NCI-H1417 treated with DMSO at 0.1 percent for 48 hours (cell line): ENCODE measurements at regions not wholly inside any gene's neighbourhood (a gene's known extent, or its start where the extent isn't known, plus 50 kb on each side); places are given as distances from the start of the nearest gene placed in this dataset.

ENCODE experiments used
- DNase-seq: peaks from one replicate; lab custom pipeline; 2025; lab: John Stamatoyannopoulos, UW

DNA sequence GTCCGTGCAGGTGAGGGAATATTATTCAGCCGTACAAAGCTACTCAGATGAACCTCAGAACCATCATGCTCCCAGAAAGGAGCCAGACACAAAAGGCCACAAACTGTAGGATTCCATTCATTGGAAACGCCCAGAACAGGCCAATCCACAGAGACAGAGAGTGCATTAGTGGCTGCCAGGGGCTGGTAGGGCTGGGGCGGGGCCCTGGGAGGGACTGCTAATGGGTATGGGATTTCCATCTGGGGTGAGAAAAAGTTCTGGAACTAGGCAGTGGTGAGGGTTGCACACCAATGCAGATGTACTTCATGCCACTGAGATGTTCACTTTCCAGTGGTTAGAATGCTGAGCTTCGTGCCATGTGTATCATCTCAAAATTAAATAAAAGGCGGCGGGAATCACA is 101.1 kb downstream of the RFLNA start:
- no peak for DNase-seq

DNA sequence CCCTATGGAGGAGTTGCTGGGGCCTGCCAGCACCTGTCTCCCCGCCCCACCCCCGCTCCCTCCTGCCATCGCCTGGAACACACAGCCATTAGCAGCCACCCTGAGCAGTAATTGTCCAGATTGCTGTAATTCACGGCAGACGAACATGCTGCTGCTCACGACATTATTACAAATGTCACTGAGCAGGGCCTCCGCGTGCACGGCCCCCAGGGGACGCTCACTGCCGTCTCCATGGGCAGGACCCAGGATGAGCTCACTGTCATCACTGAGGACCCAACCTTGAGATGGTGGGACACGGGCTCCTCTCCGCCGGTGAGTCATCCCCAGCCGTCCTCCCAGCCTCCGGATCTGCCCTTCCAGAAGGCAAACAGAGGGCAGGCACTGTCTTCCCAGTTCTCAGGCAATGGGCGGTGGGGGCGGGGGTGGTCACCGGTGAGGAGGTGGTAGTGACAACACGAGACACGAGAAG is 100.4 kb downstream of the RFLNA start:
- peak; percentile 73 for DNase-seq

DNA sequence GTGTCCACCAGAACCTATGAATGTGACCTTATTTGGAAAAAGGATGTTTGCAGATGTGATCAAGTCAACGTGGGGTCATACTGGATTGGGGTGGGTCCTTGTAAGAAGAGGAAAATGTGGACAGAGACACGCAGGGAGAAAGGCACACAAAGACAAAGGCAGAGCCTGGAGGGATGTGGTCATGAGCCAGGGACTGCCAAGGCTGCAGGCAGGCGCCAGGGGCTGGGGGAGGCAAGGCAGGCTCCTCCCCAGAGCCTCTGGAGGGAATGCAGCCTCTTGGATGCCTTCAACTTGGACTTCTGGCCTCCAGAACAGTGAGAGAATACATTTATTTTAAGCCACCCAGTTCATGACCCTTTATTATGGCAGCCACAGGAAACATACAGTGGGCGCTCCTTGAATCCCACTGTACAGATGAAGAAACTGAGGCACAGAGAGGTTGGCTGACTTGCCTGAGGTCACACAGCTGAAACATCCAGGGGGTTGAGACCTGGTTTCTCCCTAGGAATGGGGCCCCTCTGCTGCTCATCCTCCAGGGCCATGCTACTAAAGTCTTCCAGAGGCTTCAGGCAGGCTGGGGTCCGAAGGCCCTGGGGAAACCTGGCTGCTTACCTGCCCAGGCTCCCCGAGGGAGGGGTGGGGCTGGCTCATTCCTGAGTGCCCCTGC is 99.7 kb downstream of the RFLNA start:
- DNase-seq: no peak

DNA sequence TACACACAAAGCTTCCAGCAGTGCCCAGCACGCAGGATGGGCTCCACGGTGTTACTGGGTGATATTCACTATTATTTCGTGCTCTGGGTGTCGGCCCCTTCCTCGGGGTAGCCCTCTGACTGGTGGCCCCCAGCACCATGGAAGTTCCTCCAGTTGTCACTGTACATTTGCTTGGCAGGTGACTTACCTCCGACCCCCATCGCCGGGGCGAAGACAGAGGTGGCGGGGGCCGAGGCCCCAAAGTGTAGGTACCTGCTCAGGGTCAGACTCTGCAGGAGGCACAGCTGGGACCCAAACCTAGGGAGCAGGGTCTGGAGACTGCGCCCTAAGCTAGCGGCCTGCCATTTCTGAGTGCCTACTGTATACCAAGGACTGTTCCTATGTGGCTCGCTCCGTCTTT is 98.9 kb downstream of the RFLNA start:
- no peak for DNase-seq

DNA sequence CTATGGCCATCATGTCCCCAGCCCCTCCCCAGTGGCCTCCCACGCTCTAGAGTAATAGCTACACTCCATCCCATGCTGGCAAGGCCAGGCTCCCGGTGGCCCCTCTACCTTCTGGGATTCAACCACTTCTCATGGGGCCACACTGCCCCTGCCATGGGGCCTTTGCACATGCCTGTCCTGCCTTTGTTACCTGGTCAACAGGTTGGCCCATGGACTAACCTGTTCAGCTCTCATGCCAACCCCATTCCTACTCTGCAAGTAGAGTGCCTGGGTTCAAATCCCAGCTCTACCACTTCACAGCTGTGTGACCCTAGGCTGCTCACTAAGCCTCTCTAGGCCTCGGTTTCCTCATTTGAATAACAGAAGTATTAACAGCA is 98.5 kb downstream of the RFLNA start:
- no peak for DNase-seq

DNA sequence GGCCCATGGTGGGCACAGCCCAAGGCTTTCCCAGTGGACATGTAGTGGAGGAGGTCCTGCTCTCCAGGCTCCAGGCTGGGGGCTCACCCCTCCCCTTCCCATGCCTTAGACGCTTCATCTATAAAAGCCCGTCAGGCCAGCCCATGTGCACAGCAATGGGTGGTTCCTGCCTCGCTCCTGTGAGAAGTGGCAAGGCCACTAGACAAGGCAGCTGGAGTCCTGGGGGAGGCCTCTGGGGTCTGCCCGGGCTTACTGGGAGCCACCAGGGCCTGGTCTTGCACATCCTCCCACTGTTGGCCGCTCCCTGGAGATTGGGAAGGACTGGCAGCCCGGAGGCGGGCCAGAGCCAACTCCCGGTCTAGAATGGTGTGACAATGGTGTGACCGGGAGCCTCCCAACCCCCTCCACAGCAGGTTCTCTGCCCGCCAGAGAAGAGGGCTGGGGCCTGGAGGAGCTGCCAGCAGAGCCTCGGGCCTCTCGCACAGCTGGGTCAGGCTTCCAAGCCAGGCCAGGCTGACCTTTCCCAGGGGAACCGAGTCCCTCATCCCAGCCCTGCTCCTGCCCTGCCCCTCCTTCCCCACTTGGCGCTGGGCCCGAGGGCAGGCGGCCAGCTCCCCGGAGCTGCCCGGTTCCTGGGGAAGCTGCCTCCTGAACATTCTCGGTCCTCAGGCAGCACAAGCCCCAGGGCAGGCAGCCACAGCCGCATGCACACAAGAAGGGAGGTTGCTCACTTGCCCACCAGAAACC is 97.9 kb downstream of the RFLNA start:
- DNase-seq: no peak

DNA sequence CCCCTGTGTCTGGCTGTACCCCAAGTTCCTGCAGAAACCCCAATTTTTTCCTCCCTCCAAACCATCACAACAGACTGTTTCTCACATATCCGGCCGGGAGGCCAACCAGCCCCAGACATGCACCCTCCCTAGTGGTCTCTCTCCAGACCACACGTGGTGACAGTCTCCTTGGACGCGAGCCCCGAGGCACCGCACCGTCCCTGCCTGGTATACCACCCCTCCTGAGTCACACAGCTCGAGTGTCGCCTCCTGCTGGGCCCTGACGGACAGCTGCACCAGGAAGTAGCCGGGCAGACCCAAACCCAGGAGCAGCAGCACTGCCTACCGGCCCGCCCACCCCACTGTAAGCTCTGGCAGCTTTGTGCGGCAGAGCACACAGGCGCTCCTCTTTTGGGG is 97.4 kb downstream of the RFLNA start:
- DNase-seq: no peak

DNA sequence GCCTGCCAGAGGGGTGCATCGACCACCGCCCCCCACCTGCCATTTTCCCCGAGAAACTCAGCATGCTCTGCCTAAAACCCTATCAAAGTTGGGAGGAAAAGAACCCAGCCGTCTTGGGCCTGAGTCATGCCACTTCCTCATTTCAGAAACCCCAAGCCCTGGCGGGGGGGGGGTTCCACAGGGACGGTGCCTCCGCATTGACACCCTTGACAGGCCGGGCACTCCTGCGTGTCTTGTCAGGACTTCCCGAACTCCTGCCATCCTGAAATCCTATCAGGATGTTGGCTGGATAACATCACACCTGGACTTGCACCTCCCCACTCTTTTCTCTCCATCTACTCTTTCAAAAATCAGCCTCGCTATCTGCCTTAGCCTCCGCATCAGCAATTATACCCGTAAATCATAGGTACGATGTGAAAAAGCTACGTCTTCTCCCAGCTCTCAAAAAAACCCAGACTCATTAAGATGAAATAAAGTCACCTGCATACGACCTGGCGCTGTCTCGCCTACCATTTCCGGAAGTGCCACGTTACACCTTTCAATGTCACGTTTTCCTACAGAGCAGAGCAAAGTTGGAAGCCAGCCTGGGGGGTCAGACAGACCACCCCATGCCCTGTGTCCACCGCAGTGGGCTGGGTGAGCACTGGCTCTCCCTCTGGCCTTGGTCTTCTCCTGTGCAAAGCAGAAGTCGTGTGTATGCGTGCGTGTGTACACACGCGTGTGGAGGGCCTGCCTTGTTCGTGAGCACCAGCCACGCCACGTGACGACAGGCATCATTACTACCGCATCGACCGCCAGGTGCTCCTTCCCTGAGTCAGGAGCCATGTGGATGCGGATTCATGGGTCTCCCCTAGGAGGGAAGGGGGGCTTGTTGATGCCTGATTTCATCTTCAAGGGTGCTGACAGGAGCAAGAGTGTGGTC is 96.7 kb downstream of the RFLNA start:
- DNase-seq: no peak

DNA sequence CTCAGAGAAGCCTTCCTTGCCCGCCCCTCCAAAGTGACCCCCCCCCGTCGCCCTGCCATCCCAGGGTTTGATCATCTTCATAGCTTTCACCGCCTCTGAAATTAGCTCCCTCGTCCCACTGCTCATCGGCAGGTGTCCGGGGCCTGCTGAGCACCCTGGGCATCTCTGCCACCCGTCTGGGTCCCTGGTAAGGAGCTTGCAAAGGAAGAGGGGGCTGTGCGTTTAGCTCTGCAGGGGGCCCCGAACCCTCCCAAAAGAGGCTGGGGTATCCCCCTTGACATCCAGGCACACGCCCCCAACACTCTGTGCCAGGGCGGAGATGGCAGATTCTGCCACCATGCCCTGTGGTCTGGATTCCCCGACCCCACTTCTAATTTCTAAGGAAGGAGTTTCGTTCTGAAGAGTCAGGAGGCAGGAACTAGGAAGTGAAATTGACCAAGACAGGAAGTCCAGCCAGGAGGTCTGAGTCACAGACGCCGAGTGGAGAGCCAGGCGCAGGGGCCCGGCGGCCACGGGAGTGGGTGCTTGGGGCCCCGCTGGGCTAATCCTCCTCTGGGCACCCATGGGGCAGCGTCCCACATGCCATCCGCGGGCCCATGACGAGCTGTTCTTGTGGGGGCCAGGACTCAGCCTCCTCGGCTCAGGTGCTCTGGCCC is 95.7 kb downstream of the RFLNA start:
- DNase-seq: no peak

DNA sequence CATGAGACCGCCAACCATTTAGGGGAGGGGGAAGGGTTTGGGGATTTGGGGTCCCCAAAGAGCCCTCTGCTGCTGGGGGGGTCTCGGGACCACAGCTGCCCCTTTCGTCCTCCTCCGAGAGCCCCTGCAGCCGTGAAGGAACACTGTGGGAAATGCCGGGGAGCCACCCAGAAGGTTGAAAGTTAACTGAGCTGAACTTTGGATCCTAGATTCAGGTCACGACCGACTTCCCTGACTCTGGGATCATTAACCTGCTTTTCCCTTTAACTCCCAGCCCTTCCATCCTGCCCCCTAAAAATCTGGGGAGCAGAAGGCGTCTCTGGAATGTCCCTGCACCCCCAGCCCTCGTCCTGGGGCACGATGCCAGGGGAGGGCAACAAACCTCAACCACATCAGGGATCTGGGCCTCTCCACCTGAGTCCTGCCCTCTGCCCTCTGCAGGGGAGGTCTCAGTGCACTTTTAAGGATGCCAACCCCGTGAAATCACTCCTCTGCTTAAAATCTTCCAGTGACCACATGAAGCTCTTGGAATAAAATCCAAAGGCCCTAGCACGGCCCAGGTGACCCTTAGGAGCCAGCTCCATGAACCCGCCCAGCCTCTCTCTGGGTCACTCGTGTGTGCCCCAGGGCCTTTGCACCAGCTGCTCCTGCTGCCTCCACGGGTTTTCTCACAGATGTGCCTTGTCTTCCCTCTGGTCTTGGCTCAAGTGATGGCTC is 95.0 kb downstream of the RFLNA start:
- no peak for DNase-seq

DNA sequence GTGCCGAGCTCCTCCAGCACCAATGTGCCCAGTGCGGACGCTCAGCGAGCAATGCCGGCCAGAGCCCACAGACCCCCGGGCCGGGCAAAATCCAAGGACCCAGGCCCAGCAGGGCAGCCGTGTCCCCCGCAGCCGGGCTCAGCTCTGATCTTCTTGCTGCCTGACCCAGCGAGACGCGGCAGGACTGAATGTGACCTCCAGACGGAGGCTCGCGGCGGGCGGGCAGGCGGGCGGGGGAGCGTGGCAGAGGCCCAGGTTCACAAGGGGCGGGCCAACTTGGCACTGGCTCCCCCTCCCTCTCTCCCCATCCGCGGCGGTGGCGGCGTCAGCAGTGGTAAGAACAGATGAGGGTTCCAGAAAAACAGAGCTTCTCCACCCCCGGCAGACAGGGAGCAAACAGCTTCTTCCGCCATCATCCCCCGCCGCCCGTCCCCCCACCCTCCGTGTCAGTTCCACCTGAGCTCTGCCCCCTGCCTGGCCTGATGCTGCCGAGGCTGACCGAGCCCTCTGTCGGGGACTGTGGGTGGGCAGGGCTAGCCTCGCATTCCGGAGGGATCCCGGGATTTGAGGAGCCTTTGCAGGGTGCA is 94.3 kb downstream of the RFLNA start:
- no peak for DNase-seq

DNA sequence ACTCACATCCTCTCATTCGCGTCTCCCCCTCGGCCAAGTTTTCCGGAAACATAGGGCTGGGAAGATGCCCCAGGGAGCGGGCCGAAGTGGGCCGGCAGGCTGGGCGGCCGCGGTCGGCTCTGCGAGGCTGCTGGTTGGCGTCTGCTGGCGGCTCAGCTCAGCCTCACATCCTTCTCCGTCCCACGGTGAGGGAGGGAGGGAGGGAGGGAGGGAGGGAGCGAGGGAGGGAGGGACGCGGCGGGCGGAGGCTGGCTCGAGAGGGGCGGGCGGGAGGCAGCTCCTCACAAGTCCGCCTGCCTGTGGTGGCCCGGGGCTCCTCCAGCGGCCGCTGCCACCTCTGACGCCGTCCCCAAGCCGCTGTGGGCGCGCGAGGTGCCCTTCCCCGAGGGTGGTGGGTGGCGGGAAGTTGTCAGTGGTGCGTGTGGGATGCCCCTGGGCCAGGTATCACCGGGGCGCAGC is 93.8 kb downstream of the RFLNA start:
- no peak for DNase-seq

DNA sequence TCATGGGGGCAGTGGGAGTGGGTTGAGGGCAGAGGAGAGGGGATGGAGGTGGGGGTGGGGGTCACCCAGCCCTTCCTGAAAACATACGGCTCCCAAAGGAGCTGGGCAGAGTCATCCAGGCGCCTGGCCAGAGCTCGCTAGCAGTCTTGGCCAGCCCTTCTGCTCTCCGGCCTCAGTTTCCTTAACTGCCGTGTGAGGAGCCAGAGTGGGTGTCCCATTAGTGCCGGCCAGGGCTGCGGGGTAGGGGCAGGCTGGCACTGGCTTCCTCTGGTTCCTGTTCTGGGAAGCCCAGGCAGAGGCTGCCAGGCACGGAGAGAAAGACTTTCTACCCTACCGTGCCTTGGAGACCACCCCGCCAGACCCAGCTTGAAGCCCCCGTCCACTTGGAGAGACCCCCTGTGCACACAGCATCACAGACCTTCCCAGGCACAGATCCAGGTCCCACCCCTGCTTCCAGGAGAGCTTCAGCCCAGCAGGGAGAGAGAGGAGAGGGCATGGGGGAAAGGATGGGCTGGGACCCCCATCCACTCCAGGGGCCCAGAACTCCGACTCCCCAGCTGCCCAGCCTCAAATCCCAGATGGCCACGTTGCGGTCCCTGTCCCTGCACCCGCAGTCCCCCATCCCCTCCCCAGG is 93.3 kb downstream of the RFLNA start:
- DNase-seq: no peak

DNA sequence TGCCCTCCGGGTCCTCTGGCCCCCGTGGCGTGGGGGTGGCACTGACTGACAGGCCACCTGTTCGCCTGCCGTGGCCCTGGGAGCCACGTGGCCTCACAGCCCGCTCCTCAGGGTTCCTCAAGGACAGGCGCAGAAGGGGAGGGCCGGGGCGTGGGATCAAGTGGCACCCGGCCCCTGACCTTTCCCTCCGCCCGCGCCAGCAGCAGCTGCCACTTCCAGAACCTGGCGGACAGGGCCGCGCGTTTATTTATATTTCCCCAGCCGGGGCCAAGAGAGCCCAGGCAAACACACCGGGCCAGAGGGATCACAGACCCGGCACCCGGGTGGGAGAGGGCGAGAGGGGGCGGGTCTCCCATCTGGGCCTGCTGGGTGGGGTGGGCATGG is 92.6 kb downstream of the RFLNA start:
- DNase-seq: no peak

DNA sequence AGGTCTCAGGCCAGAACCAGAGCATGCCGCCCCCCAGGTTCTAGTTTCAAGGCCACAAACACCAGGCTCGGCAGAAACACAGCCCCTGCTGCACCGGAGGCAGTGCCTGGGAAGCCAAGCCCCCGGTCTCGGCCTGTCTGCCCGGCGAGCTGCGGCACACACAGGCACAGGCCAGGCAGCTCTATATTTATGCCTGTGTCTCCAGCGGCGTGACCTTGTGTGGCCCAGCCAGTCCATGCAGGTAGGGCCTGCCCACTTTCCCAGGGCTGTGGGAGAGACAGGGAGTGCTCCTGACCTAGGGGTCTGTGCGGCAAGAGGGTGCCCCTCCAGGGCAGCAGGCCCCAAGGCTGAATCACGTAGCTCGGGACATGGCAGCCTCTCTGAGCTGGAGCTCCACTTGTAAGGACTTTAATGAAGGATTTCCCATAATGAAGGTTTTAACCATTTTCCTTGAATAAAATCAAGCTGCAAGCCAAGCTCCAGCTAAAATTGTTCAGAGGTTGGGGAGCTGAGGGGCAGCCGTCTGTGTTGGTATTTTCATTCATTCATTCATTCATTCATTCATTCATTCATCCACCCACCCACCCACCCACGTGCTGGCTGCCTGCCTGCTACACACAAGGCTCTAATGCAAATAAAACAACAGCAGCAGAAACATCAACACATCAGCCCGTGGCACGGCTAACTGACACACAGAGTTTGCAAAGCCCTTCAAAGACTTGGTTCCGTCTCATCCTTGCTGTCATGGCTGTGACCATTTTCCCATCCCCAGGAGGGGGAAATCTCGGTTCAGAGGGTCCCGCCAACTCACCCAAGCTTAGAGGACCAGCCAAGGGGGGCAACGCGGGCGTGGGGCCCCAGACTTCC is 92.0 kb downstream of the RFLNA start:
- DNase-seq: no peak

DNA sequence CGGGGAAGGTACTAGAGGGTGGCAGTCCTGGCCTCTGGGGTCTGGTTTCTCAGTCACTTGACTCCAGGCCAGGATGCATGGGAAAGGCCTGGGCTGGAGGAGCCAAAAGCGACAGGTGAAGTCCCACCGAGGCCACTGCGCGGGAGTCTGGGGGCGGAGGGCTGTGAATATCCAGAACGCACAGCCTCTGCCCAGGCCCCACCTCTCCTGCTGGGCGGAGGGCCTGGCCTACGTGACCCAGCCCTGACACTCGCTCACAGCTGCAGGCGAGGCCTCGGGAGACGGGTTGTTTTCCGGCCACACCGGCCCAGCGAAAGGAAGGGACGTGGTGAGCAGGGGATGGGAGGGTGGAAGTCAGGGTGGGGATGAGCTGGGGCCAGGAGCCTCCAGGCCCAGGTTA is 91.2 kb downstream of the RFLNA start:
- no peak for DNase-seq

DNA sequence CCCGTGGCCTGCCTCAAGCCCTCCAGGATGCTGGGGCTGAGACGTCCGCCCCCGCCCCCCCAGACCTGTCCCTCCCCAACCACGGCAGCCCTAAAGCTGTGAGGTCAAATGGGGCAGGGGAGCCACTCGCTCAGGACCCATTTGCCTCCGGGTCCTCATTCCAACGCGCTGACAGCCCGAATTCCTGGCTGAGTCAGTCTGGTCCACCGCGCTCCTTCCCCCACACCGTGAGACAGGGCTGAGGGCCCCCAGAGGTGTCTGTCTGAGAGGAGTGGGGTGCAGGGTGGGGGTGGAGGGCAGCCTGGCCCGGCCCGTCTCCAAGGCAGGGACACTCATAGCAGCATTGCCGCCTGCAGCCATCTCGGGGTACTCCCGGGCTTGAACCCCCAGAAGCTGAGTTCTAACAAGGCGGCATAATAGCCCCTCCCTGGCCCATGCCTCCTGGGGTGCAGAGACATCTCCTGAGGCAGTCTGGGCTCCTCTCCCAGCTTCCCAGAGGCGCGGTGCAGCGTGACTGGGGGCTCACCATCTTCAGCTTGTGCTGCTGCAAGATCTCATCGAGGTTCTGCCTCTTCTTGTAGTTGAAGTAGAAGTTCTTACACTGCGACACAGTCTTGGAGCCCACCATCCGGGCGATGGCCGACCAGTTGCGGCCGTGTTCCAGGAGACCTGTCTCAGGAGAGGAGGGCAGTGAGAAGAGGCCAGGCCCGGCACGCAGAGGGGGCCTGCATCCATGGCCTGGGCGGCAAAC is 90.5 kb downstream of the RFLNA start:
- no peak for DNase-seq

DNA sequence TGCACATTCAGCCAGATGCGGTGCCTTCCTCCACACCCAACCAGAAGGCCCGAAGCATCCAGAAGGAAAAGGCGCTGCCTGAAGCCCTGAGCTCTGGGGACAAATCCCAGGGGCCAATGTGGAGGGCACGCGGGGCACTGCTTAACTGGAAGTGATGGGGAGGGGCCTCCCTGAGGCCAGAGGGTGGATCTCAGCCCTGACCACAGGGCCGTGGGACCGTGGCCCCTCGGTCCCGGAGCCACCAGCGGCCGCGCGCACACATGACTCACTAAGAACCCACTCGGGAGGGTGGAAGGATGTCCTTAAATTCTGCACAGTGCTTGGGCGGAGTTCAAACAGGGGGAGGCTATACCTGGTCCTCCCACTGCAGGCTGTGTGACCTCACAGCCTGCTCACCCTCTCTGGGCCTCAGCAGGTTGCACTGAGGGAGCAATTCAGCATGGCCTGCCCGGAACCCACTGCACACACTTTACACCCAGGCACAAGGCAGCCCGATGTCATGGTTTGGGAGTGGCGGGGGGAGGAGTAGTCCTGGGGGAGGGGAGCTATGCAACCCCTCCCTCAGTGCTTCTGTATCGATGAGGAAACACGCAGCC is 89.5 kb downstream of the RFLNA start:
- no peak for DNase-seq

DNA sequence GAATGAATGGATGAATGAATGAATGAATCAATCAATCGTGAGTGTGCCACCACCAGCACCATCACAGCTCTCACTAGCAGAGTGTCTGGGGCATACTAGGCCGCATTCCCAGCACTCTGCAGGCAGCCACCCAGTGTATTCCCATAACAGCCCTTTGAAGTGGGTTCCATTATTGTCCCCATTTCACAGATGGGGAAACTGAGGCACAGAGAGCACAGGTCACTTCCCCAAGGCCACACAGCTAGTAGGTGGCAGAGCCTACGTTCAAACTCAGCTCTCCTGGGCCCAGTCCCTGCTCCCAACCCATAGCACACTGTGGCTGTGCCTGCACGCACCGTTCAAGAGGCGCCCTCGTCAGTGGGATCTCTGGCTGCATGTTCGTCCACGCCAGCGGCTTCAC is 88.1 kb downstream of the RFLNA start:
- no peak for DNase-seq
